NCI-H1417 (cell line): ENCODE measurements at regions not wholly inside any gene's neighbourhood (a gene's known extent, or its start where the extent isn't known, plus 50 kb on each side); places are given as distances from the start of the nearest gene placed in this dataset.
A peak's percentile ranks its signal among the peaks of the same experiment; 100 is the strongest.
"Not testable (repeated sequence)": the region's sequence is repeated elsewhere in the genome, so short reads cannot be mapped to it uniquely, and the experiment has no call there.

ENCODE experiments used
- DNase-seq, 3 experiments: peaks; one replicate each; lab custom pipeline; 2025; lab: John Stamatoyannopoulos, UW

- DNase-seq = no peak
These were observed 54.4 kb upstream of the MSH6 start for GRCh38 chr2:47728551-47728950.

- no peak for DNase-seq
These were observed 55.0 kb upstream of the MSH6 start for GRCh38 chr2:47727956-47728355.

GRCh38 chr2:47726978-47727377 is 56.0 kb upstream of the MSH6 start:
- DNase-seq = not testable (repeated sequence)

- no peak for DNase-seq
These were observed 57.1 kb upstream of the MSH6 start for GRCh38 chr2:47725808-47726207.

GRCh38 chr2:47724221-47724981 is 58.5 kb upstream of the MSH6 start:
- peak in 1 of 3 experiments; percentile 79 for DNase-seq

- no peak for DNase-seq
These were observed 61.6 kb upstream of the MSH6 start for GRCh38 chr2:47721296-47721695.

GRCh38 chr2:47720559-47720958 is 62.4 kb upstream of the MSH6 start:
- DNase-seq = no peak

- no peak for DNase-seq
These were observed 62.9 kb upstream of the MSH6 start for GRCh38 chr2:47720036-47720435.

- DNase-seq = no peak
These were observed 63.8 kb upstream of the MSH6 start for GRCh38 chr2:47719099-47719498.

- not testable (repeated sequence) for DNase-seq
These were observed 66.6 kb upstream of the MSH6 start for GRCh38 chr2:47716307-47716706.

- no peak for DNase-seq
These were observed 67.4 kb upstream of the MSH6 start for GRCh38 chr2:47715552-47715951.

- DNase-seq = no peak
These were observed 74.0 kb upstream of the MSH6 start for GRCh38 chr2:47708801-47709499.

GRCh38 chr2:47704287-47704686 is 78.7 kb upstream of the MSH6 start:
- DNase-seq = no peak

- no peak for DNase-seq
These were observed 83.3 kb upstream of the MSH6 start for GRCh38 chr2:47699533-47700215.

GRCh38 chr2:47698436-47698972 is 84.4 kb upstream of the MSH6 start:
- DNase-seq = not testable (repeated sequence)

GRCh38 chr2:47697681-47698435 is 85.1 kb upstream of the MSH6 start:
- DNase-seq = not testable (repeated sequence)

- no peak for DNase-seq
These were observed 85.8 kb upstream of the MSH6 start for GRCh38 chr2:47697000-47697601.

GRCh38 chr2:47696478-47696831 is 86.5 kb upstream of the MSH6 start:
- no peak for DNase-seq

GRCh38 chr2:47695800-47696477 is 87.0 kb upstream of the MSH6 start:
- DNase-seq = no peak

- DNase-seq = not testable (repeated sequence)
These were observed 88.5 kb upstream of the MSH6 start for GRCh38 chr2:47694451-47694850.
